ENCODE measurements at regions not wholly inside any gene's neighbourhood (a gene's known extent, or its start where the extent isn't known, plus 50 kb on each side); places are given as distances from the start of the nearest gene placed in this dataset.

DNA sequence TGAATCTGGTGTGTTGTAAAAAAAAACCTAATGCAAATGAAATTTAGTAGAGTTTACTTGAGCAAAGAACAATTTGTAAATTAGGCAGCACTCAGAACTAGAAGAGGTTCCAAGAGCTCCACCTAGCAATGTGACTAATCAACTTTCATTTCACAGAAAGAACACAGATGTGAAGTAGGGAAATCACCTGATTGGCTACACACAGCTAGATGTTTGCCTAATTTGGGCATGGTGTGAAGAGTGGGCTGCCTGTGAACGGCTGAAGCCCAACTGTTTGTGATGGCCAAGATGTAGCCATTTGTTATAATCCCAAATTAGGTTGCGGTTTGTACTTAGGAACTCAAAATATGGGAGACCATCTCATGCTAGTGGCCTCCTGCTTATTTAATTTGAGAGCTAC, 724.4 kb upstream of the SLITRK5 start:
- DNase-seq (ENCODE audit: low spot score) = no peak

DNA sequence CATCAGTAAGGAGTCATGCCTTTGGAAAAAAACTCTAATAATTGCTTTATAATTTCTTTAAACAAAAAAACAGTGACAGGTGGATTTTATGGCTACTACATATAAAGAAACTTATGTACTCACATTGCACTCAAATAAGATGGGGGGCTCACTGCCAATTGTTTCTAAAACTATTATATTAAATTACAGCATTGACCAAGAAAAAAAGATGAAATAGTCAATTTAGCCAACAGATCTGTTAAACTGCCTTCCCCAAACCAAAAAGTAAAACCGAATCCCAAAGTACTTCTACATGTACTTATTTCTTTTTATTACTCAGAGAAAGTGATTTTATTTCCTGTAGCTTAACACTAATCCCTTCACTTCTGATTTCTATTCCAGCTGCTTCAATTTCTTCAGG, 716.8 kb upstream of the SLITRK5 start:
- DNase-seq (ENCODE audit: low spot score) = no peak

DNA sequence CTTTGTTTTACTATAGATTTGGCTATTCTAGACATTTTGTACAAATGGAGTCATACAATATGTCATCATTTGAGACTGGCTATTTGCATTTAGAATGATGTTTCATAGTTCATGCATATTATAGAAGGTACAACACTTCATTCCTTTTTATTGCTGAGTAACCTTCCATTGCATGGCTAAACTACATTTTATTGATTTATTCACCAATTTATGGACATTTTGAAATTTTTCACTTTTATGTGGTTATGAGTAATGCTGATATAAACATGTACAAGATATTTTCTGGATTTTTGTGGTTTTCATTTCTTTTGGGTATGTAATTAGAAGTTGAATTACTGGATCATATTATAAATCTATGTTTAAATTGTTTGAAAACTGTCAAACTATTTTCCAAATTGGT, 710.3 kb upstream of the SLITRK5 start:
- no peak for DNase-seq (ENCODE audit: low spot score)

DNA sequence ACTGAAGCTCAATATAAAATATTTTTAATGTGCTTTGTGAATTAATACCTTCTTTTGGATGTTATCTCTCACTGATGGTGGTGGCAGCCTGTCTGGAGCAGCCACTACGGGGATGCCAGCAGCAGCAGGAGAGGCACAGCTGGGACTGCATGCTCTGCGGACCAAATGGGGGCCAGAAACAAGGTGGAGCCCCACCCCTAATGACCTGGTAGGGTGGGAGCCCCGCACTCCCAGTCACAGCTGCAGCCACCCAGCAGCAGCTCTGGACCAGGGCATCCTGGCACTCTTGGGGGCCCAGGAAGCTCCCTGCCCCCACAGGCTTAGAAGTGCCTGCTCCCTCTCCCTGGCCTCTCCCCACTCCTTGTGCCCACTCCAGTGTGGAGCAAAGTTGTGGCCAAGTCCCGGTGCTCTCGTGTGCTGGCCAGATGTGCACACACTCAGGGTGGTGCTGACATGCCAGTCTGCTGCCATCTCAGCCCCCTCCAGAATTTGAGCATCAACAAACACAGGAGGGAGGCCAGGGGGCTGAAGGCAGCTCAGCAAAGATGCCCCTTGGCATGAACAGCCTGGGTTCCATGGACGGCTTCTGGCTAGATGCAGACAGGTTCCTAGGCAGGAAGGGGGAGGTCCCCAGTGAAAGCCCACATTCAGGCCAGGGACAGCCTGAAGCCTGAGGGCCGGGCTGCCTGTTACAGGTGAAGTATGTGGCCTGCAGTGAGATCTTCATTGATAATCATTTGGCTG, 696.7 kb upstream of the SLITRK5 start:
- DNase-seq (ENCODE audit: low spot score) = no peak

DNA sequence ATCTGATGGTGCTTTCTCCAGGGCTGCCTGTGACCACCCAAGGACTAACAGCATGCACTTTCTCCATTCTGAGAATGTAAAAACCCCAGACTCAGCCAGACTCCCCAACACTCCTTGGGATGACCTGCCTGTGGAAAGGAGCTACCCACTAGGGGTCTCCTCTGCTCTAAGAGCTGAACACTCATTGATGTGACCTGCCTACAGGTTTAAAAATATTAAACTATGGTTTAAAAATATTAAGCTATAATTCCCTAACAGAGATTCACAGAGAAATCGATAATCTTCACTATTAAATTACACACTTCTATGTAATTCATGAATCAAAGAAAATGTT, 696.2 kb upstream of the SLITRK5 start:
- no peak for DNase-seq (ENCODE audit: low spot score)

DNA sequence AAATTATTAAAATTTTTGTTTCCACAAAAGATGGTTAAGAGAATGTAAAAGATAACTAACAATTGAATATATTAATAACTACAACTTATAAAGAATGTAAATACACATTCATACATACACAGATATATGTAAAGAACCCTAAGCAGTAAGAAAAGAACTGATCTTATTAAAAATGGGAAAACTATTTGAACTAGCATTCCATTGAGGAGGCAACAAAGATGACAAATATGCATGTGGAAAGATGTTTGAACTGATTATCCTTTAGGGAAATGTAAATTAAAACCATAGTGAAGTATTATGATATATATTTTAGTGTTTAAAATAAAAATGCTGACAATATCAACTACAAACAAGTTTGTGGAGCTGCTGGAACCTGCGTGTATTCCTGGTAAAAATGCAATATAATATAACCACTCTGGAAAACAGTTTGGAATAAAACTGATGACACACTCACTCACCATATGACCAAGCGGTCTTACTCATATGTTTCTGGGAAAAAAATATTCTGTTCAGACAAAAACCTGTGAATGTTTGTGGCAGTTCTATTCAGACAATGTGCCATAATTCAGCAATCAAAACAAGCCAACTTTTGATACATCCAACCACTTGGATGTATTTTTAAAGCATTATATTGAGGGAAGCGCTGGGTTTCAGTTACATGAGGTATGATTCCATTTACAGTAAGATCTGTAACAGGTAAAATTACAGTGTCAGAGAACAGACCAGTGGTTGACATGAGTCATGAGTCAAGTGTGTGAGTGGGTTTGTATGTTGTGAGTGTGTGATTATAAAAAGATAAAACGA, 694.4 kb upstream of the SLITRK5 start:
- DNase-seq (ENCODE audit: low spot score) = no peak

DNA sequence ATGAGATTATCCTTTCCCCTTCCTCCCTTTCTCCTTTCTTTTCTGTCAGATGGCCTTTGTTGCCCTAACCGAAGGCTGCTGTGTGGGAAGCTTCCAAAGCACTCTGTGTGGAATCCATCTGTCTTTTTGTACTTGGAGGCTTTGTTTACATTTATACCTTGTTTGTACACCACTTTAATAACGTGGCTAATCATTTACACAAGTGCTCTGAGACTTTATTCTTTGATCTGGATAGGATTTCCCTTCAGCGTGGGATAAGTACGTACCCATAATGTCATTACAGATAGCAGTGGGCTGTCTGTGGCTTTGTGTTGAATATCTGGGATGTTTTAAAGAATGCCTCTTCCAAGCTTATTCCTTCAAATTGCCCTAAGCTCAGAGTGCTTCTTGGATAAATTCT, 684.7 kb upstream of the SLITRK5 start:
- DNase-seq (ENCODE audit: low spot score) = no peak

DNA sequence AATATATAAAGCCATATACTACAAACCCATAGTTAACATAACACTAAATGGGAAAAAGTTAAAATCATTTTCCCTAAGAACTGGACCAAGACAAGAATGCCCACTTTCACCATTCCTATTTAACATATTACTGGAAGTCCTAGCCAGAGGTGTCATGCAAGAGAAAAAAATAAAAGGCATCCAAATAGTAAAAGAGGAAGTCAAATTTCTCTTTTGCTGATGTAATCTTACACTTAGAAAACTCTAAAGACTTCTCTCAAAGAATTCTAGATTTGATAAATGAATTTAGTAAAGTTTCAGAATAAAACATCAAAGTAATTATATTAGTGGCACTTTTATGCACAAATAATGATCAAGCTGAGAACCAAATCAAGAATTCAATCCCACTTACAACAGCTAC, 678.9 kb upstream of the SLITRK5 start:
- DNase-seq (ENCODE audit: low spot score) = no peak

DNA sequence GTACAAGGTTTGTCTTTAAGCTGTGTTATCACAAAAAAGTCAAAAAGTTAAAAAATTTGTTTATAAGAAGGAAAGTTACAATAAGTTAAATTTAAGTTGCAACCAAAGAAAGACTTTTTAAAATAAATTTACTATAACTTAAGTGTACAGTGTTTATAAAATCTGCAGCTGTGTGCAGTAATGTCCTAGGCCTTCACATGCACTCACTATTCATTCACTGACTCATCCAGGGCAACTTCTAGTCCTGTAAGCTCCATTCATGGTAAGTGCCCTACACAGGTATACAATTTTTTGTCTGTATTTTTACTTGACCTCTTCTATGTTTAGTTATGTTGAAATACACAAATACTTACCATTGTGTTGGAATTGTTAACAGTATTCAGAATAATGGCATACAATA, 667.9 kb upstream of the SLITRK5 start:
- no peak for DNase-seq (ENCODE audit: low spot score)

DNA sequence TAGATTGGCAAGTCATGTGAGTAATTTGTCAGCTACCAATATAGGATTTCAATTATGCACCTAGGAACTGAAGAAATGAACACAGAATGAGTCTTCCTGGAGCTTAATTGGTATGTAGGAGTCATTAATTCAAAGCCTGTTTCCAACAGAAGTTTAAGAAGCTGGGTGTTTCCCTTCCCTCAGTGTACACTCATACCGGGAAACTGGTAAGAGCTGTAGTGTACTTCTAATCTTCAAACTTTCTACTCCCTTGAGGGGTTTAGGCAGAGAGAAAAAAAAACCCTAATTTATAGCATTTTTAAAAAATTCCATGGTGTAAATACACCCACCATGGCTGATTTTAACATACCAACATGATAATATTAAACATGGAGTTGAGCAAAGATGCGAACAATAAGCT, 665.7 kb upstream of the SLITRK5 start:
- DNase-seq (ENCODE audit: low spot score) = no peak

DNA sequence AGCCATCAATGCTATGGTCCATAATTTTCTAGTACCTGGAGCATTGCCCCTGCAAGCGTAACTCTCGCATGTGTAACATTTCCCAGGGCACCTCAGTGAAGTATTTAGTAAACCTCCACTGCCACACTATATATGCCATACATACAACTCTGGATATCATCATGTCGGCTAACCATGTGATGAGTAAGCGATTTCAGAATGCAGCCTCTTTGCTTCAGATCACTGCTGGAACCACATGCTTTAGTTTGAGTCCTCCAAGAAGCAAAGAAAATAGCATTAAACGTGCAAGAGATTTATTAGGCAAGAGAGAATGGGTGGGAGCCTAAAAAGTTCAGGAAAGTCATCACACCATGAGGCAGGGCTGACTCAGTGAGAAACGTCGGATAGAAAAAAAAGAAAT, 635.6 kb upstream of the SLITRK5 start:
- DNase-seq (ENCODE audit: low spot score) = no peak

DNA sequence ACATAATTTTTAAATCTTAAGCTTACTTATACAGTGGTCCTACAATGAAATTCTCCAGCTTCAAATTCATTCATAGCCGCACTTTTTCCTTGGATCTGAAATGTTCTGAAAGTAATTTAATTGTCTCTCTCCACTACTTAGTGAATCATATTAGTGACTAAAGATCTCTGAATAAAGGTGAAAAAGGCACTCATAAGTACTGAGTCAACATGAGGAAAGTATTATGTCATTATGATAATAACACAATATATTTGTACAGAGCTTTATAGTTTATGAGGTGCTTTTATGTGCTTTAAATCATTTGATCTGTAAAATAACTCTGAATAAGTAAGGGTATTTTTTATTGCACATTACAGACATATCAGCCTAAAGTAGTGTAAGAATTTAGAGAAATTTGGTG, 628.2 kb upstream of the SLITRK5 start:
- DNase-seq (ENCODE audit: low spot score) = no peak

DNA sequence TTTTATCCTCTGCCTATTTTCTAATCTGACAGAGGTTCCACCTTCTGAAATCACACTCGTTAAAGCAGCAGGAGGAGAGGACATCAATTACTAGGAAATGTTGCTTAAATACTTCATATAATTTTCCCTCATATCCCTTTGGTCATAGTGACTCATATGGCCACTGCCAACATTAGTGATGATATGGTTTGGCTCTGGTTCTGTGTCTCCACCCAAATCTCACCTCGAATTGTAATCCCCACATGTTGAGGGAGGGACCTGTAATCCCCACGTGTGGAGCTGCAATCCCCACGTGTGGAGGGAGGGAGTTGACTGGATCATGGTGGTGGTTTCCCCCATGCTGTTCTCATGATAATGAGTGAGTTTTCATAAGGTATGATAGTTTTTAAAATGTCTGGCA, 618.4 kb upstream of the SLITRK5 start:
- DNase-seq (ENCODE audit: low spot score) = no peak

DNA sequence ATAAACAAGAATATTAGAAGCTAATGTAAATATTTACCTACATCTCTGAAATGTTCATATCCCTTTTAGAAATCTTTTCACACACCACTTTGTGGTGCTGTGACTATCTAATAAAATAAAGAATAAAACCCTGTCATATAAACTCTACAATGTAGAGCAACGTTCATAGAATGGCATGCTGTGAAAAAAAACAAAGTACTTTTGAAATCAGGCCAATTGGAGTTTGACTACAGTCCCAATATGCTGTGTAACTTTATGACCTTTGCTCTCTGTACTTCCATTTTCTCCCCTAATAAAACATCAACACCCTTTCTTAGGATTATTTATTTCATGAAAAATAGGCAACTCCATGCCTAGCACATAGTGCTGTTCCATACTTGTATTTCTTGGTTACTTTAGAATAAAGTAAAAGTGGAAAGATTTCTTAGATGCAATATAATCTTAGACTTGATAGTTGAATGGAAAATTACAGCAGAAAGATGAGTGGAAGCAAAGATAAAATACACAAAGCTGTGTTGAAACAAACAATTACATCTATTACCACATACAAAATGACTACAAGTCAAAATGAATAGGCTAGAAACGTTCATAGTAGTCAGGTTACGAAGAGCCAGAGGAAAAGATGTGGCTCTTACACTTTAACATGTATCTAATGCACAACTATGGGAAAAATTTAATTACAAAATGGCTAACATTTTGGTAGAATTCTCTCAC, 613.2 kb upstream of the SLITRK5 start:
- DNase-seq (ENCODE audit: low spot score) = no peak

DNA sequence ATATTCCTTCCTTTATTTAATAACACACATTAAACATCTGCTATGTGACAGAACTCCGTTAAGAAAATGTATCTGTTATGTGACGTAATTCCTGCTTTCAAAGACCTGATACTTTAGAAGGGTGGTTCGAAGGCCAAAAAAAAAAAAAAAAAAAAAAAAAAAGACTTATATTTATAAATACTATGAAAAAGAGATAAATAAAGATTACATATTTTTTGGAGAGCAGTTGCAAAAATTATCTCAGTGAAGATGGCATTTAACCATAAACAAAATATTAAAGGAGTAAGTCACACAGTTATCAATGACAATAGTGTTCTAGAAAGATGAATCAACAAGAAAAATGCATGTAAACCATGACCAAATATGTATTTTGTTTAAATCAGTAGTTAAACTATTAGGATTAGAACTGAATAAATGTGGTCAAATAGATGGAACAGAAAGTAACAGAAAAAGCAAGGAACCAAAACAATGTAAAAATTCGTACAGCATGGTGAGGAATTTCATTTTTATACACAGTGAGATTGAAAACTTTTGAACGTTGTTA, 612.3 kb upstream of the SLITRK5 start:
- no peak for DNase-seq (ENCODE audit: low spot score)

DNA sequence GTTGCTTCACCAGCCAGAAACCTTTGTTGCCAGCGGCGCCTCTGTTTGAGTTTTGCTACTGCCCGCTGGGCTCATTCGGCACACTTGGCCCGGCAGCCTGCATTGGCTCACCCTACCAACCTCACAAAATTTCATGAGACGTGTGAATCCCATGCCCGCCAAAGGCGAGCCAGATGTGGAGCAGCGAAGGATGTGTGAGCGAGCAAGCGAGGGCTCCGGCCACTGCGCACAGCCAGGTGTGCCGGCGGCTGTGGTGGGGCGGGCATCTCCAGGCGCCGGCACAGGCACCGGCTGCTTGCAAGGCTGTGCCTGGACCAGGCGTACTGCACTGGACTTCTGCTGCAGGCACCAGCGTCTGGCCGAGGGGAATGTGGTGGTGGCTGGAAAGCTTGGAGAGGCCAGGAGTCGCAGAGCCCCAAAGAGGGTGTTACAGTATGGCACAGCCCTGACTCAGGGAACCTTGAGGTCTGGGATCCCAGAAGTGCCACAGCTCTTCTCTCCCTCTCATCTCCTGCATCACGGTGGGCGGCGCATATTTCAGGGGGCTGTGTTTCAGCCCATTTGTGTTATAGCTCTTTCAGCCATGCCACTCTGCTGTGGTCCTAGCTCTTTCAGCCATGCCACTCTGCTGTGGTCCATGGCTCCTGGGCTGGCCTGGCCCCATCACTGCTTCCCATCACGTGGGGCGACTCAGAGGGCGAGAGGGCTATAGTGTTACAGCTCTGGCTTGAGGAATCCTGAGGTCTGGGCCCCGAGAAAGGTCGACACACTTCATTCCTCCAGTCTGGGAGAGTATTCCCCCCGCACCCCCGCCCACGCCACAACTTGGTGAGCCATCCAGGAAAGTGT, 592.0 kb upstream of the SLITRK5 start:
- DNase-seq (ENCODE audit: low spot score) = no peak

DNA sequence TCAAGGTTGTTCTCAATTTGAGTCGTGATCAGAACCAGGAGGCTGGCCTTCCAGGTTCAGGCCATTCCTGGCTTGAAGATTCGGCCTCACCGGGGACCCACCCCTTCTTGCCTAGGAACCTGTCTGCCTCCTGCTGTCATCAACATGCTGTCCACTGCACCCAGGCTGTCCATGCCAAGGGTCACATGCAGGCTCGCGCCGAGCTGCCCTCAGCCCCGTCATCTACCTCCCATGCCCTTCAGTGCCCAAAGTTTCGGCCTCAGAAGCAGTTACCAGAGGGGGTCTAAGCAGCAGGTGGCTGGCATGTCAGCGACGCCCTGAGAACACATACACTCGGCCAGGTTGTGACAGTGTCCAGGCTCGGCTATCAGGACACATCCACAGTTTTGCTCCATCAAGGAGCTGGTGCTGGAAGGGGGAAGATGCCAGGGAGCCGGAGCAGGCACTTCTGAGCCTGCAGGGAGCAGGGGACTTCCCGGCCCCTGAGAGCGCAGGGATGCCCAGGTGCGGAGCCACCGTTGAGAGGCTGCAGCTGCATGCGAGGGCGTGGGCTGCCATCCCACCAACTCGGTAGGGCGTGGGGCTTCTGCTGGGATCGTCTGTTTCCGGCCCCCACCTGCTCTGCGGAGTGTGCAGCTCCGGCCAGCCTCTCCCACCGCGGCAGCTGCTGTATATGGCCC, 590.9 kb upstream of the SLITRK5 start:
- DNase-seq (ENCODE audit: low spot score) = no peak

DNA sequence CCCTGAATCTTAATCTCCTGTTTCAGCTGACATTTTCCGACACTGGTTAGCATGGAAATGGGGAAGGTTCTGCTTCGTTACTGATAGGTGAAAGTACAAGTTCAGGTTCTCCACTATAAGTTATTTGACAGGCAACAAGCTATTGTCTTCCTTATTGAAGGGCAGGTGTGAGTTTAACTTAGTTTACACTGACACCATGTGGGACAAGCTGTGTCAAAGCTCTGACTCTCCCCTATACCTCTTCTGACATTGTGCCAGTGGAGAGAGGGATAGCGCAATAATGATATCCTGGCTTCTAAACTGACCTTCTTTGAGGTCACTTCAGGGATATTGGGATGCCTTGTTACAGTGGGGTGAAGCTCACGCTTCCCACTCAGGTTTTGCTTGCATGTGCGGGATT, 587.0 kb upstream of the SLITRK5 start:
- no peak for DNase-seq (ENCODE audit: low spot score)

DNA sequence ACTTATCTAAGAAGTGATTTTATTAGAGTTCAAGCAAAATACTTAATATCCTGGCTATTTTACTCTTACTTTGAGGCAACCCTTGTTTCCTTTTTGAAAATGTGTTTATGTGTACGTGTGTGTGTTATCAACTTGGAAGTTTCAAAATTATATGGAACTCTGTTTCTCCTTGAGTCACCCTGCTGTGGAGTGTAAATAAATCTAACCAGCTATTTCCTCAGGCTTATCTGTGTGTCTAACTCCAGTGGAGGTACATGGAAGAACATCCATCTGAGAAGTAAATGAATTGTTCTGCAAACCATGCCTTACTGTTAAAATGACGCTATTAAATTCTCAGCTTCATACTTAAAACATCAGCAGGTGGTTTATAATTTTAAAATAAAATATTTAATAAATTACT, 583.4 kb upstream of the SLITRK5 start:
- DNase-seq (ENCODE audit: low spot score) = no peak

DNA sequence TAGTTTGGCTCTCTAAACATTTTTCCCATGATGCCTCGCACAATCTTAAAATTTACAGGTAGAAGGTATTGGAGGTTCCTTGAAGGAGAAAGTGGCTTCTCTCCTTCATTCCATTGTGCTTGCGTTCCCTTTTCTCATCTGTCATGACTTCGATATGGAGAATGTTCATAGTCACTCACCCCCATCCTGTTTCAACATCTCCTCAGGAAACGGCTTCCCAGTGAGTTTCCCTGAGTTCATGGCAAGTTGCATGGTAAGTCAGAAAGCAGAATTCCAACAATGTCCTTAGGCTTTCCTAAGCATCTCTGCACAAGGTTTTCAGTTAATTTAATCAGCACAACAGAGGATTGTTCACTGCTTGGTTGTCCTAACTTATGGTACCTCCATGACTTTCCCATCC, 581.8 kb upstream of the SLITRK5 start:
- DNase-seq (ENCODE audit: low spot score) = no peak

DNA sequence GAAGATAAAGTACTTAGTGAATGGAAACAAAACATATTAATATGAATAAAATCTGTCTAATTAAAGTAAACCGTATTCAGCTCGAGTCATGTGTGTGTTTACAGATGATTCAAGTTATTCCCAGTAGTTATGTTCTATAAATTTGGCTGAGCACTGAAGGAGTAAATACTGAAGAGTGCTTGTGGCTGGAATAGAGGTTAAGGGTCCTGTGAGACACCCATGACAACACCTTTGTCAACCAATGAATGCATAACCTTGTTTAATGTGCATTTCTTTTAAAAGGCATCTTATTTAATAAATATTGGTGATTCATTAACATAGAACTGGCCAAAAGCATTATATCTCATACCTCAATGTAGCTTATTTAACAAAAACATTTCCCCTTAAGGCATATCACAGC, 577.8 kb upstream of the SLITRK5 start:
- DNase-seq (ENCODE audit: low spot score) = no peak
